WTC11 (cell line): ENCODE measurements at regions not wholly inside any gene's neighbourhood (a gene's known extent, or its start where the extent isn't known, plus 50 kb on each side); places are given as distances from the start of the nearest gene placed in this dataset.

ENCODE experiments used
- ATAC-seq: fragments of 200-7000 bp; cut with Tn5 transposase; 2 replicates; pipeline ENCODE4 v1.10.0; 2021; ENCODE audit warnings: mild to moderate bottlenecking, moderate library complexity
- CTCF ChIA-PET: fragments of 300-600 bp; sonication (Branson Sonifier 250); formaldehyde crosslinking; loops from one replicate; lab custom pipeline; 2021; ENCODE audit warnings: antibody characterized with exemption; lab: Charles Lee
- POLR2A ChIA-PET: fragments of 350-600 bp; sonication (Branson Sonifier 250); formaldehyde crosslinking; loops from one replicate; lab custom pipeline; 2021; ENCODE audit warnings: antibody characterized with exemption; lab: Charles Lee
- DNase-seq: peaks from one replicate; pipeline ENCODE4 v3.0.0; 2021; ENCODE audit warnings: low spot score
- H3K27ac Mint-ChIP-seq: 2 replicates; pipeline ENCODE4 v1.8.0; 2021; ENCODE audit warnings: mixed read lengths
- H3K27me3 Mint-ChIP-seq: 2 replicates; pipeline ENCODE4 v1.8.0; 2021; ENCODE audit warnings: low read depth, mild to moderate bottlenecking, moderate library complexity, mixed read lengths
- H3K36me3 Mint-ChIP-seq: 2 replicates; pipeline ENCODE4 v1.8.0; 2021; ENCODE audit warnings: mixed read lengths
- H3K4me1 Mint-ChIP-seq: 2 replicates; pipeline ENCODE4 v1.8.0; 2022; ENCODE audit warnings: mixed read lengths
- H3K4me3 Mint-ChIP-seq: 2 replicates; pipeline ENCODE4 v1.8.0; 2021; ENCODE audit warnings: mild to moderate bottlenecking, moderate library complexity, mixed read lengths
- H3K9me3 Mint-ChIP-seq: 2 replicates; pipeline ENCODE4 v1.8.0; 2021; ENCODE audit warnings: mixed read lengths
- CBFB ChIP-seq: sonication (generic); formaldehyde crosslinking; IDR thresholded peaks from 2 replicates; pipeline ENCODE4 v1.8.1; 2022; ENCODE audit warnings: mild to moderate bottlenecking, low read depth, missing genetic modification reagents
- CREM ChIP-seq: sonication (generic); formaldehyde crosslinking; IDR thresholded peaks from 2 replicates; pipeline ENCODE4 v1.8.1; 2022; ENCODE audit warnings: mild to moderate bottlenecking, missing genetic modification reagents, moderate library complexity
- ESRRA ChIP-seq: sonication (generic); formaldehyde crosslinking; IDR thresholded peaks from 2 replicates; pipeline ENCODE4 v1.8.1; 2022; ENCODE audit warnings: mild to moderate bottlenecking, missing genetic modification reagents, borderline replicate concordance
- FOXK1 ChIP-seq: sonication (generic); formaldehyde crosslinking; IDR thresholded peaks from 2 replicates; pipeline ENCODE4 v1.8.0; 2022; ENCODE audit warnings: mild to moderate bottlenecking, moderate library complexity, missing genetic modification reagents
- HMGA2 ChIP-seq: fragments of 250-450 bp; sonication (Bioruptor Pico); IDR thresholded peaks from 2 replicates; pipeline ENCODE4 v1.4.0; 2021; ENCODE audit warnings: mild to moderate bottlenecking, moderate library complexity
- NFATC4 ChIP-seq: fragments of 250-450 bp; sonication (Bioruptor Pico); IDR thresholded peaks from 2 replicates; pipeline ENCODE4 v1.9.0; 2021; ENCODE audit warnings: mild to moderate bottlenecking
- OVOL2 ChIP-seq: fragments of 250-450 bp; sonication (Bioruptor Pico); IDR thresholded peaks from 2 replicates; pipeline ENCODE4 v1.9.0; 2021; ENCODE audit warnings: mild to moderate bottlenecking, borderline replicate concordance
- PREB ChIP-seq: sonication (generic); formaldehyde crosslinking; IDR thresholded peaks from 2 replicates; pipeline ENCODE4 v1.8.1; 2022; ENCODE audit warnings: mild to moderate bottlenecking, missing genetic modification reagents, moderate library complexity, borderline replicate concordance
- SMAD3 ChIP-seq: sonication (generic); formaldehyde crosslinking; IDR thresholded peaks from 2 replicates; pipeline ENCODE4 v1.8.0; 2022; ENCODE audit warnings: missing genetic modification reagents, mild to moderate bottlenecking, borderline replicate concordance
- SMAD4 ChIP-seq: sonication (generic); formaldehyde crosslinking; IDR thresholded peaks from 2 replicates; pipeline ENCODE4 v1.8.0; 2022; ENCODE audit warnings: mild to moderate bottlenecking, missing genetic modification reagents
- TCF7 ChIP-seq: sonication (generic); formaldehyde crosslinking; IDR thresholded peaks from 2 replicates; pipeline ENCODE4 v1.8.0; 2022; ENCODE audit warnings: mild to moderate bottlenecking, low read depth, missing genetic modification reagents, moderate library complexity
- ZMAT4 ChIP-seq: fragments of 250-450 bp; sonication (Bioruptor Pico); IDR thresholded peaks from 2 replicates; pipeline ENCODE4 v1.9.0; 2021; ENCODE audit warnings: mild to moderate bottlenecking
- ZNF219 ChIP-seq: sonication (generic); formaldehyde crosslinking; IDR thresholded peaks from 2 replicates; pipeline ENCODE4 v1.8.0; 2023; ENCODE audit warnings: missing genetic modification reagents, mild to moderate bottlenecking, borderline replicate concordance
- ZNF317 ChIP-seq: sonication (generic); formaldehyde crosslinking; IDR thresholded peaks from 2 replicates; pipeline ENCODE4 v1.8.1; 2023; ENCODE audit warnings: low read depth, mild to moderate bottlenecking, moderate library complexity, missing genetic modification reagents, borderline replicate concordance
- ZNF425 ChIP-seq: fragments of 250-450 bp; sonication (Bioruptor Pico); conservative IDR thresholded peaks from 2 replicates; pipeline ENCODE4 v1.9.0; 2021; ENCODE audit warnings: mild to moderate bottlenecking
- TF ChIP-seq, protein P1 (sequence below): sonication (generic); formaldehyde crosslinking; IDR thresholded peaks from 2 replicates; pipeline ENCODE4 v1.8.0; 2022; ENCODE audit warnings: mild to moderate bottlenecking, missing genetic modification reagents
- TF ChIP-seq, protein P2 (sequence below): fragments of 200-600 bp; IDR thresholded peaks from 2 replicates; pipeline ENCODE4 v1.8.0; 2022; ENCODE audit warnings: antibody characterized with exemption
- TF ChIP-seq, protein P3 (sequence below): sonication (generic); formaldehyde crosslinking; IDR thresholded peaks from 2 replicates; pipeline ENCODE4 v1.8.0; 2022; ENCODE audit warnings: missing genetic modification reagents

GRCh38 chr2:8571301-8571791 is 110.5 kb upstream of the ID2 start:
- POLR2A ChIA-PET = no interaction called here
- H3K27me3 Mint-ChIP-seq = no peaks in the 10 kb centered on the region; the same call in 1 of the 2 replicates
- no peak for DNase-seq

More at GRCh38 chr2:8571301-8571791, 110.5 kb upstream of the ID2 start:
- Mint-ChIP-seq H3K4me1 (peaks cover 46% of the 10 kb centered on the region), H3K27ac (0 out of 2 replicates have a peak overlapping the region, but pooled peaks have one; percentile 41), H3K9me3 (no peaks in the 10 kb centered on the region), H3K4me3 (no peak overlapping the region), H3K36me3 (no peaks in the 10 kb centered on the region)
- CTCF ChIA-PET = interaction anchor here (0.8 to 1.6 kb wide), 2 partner anchors 26 to 122 kb away, joined by 3 read pairs; no protein-coding TSS in a partner anchor
- ATAC-seq = no peak
- TF ChIP-seq ESRRA (no peak), SMAD3 (CRISPR knock-in tag) (no peak), NFATC4 (CRISPR knock-in tag) (no peak), CBFB (no peak), HMGA2 (no peak), ZMAT4 (CRISPR knock-in tag) (no peak), SMAD4 (CRISPR knock-in tag) (no peak), FOXK1 (CRISPR knock-in tag) (no peak), ZNF219 (CRISPR knock-in tag) (no peak), TCF7 (CRISPR knock-in tag) (no peak), PREB (CRISPR knock-in tag) (no peak), ZNF317 (CRISPR knock-in tag) (no peak), ZNF425 (CRISPR knock-in tag) (no peak), OVOL2 (no peak), CREM (CRISPR knock-in tag) (no peak)
- TF ChIP-seq, protein P1, sequence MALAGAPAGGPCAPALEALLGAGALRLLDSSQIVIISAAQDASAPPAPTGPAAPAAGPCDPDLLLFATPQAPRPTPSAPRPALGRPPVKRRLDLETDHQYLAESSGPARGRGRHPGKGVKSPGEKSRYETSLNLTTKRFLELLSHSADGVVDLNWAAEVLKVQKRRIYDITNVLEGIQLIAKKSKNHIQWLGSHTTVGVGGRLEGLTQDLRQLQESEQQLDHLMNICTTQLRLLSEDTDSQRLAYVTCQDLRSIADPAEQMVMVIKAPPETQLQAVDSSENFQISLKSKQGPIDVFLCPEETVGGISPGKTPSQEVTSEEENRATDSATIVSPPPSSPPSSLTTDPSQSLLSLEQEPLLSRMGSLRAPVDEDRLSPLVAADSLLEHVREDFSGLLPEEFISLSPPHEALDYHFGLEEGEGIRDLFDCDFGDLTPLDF (CRISPR knock-in tag) = no peak
- TF ChIP-seq, protein P2, sequence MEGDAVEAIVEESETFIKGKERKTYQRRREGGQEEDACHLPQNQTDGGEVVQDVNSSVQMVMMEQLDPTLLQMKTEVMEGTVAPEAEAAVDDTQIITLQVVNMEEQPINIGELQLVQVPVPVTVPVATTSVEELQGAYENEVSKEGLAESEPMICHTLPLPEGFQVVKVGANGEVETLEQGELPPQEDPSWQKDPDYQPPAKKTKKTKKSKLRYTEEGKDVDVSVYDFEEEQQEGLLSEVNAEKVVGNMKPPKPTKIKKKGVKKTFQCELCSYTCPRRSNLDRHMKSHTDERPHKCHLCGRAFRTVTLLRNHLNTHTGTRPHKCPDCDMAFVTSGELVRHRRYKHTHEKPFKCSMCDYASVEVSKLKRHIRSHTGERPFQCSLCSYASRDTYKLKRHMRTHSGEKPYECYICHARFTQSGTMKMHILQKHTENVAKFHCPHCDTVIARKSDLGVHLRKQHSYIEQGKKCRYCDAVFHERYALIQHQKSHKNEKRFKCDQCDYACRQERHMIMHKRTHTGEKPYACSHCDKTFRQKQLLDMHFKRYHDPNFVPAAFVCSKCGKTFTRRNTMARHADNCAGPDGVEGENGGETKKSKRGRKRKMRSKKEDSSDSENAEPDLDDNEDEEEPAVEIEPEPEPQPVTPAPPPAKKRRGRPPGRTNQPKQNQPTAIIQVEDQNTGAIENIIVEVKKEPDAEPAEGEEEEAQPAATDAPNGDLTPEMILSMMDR = no peak
- TF ChIP-seq, protein P3, sequence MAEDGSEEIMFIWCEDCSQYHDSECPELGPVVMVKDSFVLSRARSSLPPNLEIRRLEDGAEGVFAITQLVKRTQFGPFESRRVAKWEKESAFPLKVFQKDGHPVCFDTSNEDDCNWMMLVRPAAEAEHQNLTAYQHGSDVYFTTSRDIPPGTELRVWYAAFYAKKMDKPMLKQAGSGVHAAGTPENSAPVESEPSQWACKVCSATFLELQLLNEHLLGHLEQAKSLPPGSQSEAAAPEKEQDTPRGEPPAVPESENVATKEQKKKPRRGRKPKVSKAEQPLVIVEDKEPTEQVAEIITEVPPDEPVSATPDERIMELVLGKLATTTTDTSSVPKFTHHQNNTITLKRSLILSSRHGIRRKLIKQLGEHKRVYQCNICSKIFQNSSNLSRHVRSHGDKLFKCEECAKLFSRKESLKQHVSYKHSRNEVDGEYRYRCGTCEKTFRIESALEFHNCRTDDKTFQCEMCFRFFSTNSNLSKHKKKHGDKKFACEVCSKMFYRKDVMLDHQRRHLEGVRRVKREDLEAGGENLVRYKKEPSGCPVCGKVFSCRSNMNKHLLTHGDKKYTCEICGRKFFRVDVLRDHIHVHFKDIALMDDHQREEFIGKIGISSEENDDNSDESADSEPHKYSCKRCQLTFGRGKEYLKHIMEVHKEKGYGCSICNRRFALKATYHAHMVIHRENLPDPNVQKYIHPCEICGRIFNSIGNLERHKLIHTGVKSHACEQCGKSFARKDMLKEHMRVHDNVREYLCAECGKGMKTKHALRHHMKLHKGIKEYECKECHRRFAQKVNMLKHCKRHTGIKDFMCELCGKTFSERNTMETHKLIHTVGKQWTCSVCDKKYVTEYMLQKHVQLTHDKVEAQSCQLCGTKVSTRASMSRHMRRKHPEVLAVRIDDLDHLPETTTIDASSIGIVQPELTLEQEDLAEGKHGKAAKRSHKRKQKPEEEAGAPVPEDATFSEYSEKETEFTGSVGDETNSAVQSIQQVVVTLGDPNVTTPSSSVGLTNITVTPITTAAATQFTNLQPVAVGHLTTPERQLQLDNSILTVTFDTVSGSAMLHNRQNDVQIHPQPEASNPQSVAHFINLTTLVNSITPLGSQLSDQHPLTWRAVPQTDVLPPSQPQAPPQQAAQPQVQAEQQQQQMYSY (CRISPR knock-in tag) = no peak
